Cortex of kidney (tissue), 1 donor: ENCODE measurements at regions not wholly inside any gene's neighbourhood (a gene's known extent, or its start where the extent isn't known, plus 50 kb on each side); places are given as distances from the start of the nearest gene placed in this dataset.

Experiments used
- DNase-seq: peaks from one replicate; lab custom pipeline; 2025; lab: John Stamatoyannopoulos, UW

DNA sequence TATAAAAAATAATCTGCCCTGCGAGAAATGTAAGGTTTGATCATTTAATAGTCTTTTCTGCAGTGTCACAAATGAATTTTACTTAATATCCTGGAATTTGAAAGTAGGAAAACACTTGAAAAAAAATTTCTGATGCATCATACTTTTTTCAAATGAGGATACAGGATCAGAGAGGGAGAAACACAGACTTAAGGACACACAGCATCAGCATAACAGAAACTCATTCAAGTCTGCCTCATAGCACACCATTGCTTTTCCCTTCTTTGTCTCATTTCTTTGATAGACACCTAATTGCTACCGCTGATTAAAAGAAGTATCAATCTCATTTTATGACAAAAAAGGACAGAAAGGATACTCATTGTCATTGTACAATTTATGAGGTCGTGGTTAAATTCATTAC lies 319.0 kb downstream of the TMEM114 start:
- no peak for DNase-seq

DNA sequence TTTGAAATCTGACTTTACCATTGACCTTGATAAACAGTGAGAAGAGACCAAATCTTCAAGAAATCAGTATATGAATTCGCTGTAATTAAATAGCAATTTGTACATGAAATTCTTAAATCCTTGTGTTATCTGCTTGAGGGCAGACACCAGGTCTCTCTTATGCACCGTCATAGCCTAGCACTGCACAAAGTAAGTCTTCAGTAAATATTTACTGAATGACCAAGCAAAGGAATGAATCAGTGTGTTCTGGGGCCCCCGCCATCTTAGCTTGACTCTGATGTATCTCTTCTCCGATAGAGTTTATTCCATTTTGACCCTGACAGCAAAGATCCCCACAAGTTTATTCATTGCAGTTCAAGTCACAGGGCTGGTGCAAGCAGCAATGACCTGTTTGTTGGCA lies 328.0 kb downstream of the TMEM114 start:
- DNase-seq = no peak

DNA sequence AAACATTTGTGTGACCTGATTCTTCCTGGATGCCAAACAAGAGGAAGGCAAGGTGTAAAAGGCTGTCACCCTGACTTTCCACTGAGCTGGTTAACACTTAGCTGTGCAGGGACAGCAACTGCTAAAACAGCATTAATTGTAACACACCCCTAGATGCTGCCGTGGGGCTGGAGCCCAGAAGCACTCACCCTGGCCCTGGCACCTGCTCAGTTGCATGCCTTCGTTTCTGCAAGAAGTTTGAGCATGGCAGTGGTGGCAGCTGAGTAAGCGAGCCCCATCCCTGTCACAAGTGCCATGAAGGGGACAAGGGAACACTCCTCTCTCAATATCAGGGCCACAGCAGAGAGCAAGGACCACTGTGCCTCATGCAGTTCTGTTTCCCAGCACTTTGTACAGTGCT lies 330.2 kb downstream of the TMEM114 start:
- DNase-seq = no peak

DNA sequence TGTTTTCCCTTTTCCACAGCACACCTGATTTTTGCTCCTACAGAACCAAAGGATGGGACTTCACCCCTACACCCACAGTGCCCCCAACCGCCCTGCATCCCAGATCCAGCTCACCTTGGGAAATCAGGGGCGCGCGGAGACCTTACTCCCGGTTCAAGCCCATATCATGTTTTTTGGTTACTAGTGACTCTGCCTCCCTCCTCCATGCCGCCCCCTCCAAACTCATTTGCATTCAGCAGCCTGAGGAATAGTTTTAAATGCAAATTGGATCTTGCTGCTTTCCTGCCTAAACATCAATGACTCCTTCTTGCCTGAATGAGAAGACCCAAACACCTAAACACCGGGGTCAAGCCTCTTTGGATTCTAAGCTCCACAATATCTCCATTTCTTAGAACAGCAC lies 331.8 kb downstream of the TMEM114 start:
- DNase-seq = no peak

DNA sequence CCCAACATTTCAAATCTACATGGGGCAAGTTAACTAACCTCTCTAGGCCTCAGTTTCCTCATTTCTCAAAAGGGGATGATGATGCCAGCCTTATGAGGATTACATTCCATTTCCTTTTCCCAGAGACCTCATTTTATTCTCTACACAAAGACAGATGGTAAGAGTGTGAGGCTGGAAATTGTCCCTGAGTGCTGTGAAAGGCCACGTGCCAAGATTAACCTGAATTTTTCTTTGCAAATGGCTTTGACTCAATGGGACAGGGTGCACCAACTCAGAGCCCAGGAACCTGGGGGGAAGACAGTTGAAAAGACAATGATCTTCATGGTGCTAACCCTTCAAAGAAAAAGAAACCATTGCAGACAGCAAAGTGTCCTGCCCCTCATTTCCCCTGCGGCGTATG lies 332.8 kb downstream of the TMEM114 start:
- no peak for DNase-seq

DNA sequence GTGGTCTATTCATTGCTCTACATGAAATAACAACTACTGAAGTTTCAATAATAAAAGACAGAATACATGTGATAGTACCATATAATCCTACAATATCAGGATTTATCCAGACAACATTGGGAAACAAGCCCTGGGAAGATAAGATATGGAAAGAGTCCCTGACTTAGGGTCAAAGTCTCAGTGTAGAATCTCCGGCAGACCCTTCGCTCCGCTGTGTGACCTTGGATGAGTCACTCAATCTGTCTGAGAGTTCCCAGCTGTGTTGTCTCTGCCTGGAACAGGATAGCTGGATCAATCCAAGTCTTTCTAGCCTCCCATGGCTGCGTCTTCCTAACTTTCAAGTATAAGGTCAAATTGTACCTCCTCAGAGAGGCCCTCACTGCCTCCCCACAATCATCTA lies 335.9 kb downstream of the TMEM114 start:
- no peak for DNase-seq

DNA sequence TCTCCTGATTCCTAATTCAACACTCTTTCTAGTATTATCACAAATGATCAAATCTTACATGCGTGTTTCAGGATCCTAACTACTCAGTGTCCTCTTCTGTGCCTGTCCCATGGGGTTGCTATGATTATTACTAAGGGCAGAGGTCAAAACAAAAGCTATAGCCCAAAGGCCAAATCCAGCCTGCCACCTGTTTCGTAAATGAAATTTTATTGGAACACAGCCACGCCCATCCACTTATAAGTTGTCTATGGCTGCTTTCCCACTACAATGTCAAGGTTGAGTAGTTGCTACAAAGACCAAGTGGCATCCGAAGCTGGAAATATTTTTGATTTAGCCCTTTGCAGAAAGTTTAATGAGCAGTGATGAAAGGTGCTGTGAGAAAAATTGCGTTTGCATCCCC lies 336.6 kb downstream of the TMEM114 start:
- no peak for DNase-seq

DNA sequence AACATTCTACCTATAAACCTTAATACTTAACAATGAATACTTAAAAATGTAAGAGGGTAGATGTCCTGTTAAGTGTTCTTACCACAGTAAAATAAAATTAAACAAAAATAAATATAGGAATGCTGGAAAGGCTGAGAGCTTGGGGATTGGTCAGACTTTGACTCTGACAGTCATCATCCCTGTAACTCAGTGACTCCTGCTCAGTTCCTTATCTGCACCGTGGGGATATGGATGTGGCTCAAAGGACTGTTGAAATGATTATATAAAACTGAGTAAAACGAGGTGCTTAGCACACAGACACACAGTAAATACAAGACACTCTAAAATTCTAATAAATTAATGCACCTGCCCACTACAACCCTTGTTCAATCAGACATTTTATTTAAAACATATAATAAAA lies 338.6 kb downstream of the TMEM114 start:
- no peak for DNase-seq

DNA sequence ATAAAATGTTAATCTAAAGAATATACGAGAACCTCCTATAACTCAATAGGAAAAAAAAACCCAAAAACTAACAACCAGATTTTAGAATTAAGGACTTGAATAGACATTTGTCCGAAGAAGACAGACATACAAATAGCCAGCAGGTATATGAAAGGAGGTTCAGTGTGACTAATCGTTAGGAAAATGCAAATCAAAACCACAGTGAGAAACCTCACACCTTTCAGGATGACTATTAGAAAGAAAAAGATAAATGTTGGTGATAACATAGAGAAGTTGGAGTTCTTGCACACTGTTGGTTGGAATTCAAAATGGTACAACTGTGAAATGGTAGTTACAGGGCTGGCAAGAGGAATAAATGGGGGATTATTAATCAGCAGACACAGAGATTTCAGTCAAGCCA lies 339.0 kb downstream of the TMEM114 start:
- no peak for DNase-seq

DNA sequence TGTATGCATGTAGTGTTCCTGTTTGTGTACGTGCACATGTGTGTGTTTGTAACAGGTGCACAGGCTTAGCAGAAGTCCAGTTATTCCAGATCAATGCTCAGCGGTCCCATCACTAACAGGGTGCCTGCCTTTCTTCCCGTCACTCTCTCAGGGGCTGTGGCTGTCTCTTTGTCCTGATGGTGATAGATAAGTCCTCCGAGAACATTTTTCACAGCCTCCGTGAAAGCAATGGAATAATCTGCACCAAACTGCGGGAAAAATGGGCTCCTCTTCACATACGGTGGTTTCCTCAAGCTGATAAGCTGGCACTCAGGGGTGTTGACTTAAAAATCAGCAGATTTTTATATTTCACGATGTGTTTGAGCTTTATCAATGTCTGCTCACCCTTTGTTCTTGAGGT lies 342.3 kb downstream of the TMEM114 start:
- DNase-seq = no peak

DNA sequence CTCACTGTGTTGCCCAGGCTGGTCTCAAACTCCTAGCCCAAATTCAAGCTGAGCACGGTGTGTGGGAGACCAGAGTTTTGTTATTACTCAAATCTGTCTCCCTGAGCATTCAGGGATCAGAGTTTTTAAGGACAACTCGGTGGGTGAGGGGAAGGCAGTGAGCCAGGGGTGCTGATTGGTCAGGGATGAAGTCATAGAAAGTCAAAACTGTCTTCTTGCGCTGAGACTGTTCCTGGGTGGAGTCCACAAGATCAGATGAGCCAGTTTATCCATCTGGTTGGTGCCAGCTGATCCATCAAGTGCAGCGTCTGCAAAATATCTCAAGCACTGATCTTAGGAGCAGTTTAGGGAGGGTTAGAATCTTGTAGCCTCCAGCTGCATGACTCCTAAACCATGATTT lies 346.3 kb downstream of the TMEM114 start:
- no peak for DNase-seq

DNA sequence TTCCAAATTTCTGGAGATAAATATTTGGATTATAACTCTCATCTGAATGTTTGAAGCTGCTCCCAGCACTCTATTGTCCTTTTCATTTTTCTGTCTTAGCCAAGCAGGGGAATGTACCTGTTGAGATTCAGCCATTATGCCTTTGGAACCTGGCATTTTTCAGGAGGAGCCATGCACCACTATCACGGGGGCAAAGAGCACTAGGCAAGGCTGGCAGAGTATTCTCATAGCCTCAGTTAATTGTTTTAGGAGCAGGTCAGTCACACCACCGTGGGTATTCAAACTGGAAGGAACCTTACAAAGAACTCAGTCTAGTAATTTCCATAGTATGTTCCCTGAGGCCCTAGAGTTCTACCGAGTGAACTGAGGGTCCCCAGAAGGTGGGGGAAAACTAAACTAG lies 348.9 kb downstream of the TMEM114 start:
- DNase-seq = no peak

DNA sequence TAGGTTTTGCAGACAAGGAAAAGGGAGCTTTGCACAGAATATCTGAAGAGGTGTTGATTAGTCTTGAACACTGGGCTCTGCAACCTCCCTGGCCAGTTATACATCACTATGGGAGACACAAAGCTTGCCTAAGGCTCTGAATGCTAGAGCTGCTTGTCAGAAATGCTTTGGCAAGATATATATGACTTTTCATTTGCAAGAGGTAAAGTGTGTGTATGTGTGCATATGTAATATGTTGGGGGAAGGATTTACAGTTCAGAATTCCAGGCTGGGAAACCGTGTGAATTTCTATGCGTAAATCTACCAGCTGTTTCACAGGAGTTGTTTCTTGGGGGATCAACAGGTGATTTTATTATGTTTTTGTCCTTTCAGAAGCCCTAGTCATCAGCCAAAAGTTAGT lies 350.9 kb downstream of the TMEM114 start:
- DNase-seq = no peak

DNA sequence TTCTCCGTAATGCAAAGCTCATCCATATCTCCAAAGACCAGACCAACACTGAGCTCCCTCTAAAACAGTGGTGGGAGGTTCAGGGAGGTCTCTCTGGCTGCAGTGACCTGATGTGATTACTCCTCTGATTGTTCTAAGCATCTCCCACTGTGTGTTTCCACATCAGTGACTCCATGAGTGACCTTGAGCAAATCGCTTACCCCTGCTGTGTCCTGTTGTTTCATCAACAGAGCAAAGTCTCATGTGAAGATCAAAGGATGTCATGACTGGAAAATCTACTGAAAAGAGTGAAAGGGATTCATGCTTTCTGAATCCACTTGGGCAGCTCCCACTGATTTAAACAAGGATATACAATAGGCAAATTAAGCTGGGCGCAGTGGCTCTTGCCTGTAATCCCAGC lies 352.9 kb downstream of the TMEM114 start:
- DNase-seq = no peak

DNA sequence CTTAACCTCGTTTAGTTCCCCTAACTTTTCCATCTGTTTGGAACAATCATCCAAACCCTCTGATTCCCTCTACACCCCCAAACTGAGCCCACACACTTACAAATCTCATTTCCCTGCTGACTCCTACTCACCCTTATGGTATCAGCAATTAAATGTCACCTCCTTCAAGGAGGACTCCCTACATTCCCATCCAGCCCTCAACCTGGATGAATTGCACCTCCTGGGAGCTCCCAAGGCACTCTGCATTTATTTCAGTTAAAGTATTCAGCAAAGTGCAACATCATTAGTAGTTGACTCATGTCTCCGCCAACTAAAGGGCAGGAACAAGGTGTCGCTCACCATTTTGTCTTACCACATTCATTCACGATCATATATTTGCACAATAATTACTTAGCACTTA lies 353.5 kb downstream of the TMEM114 start:
- no peak for DNase-seq

DNA sequence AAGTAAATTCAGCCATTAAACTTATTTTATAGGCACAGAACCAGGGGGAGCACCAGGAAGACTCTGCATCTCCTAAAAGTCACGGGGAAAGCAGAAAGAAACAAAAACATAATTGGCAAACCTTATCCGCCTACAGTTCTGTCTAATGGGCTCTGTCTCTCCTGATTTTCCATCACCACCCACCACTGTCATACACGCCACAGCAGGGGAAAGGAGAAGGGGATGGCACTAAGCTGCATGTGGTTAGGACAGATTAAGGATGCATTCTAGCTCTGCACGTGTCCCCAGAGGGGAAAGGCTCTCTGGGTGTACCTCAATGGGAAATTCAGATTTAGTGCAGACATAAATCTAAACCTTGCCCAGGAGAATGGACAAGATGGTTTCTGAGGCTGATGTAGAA lies 359.8 kb downstream of the TMEM114 start:
- DNase-seq = no peak

DNA sequence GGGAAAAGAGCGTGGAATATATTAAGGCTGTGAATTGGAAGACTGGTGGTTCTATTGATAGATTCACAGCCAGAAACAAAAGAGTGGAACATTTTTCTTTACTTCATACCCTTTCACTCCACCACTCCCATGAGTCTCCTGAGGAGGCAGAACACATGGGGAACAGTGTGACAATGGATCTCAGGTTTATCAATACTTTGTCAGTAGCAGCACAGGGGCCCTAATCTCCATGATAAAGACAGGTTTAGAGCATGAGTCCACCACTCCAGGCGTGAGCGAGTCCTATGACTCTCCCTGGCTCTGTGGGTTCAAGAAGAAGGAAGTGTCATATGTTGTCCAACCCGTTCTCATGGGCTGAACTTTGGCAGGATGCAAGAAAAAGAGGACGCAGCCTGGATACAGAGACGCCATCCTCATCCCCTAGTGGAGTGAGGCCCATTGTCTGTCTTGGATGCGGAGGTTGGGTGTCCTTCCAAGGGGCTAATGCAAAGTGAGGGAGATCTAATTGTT lies 361.2 kb downstream of the TMEM114 start:
- no peak for DNase-seq

DNA sequence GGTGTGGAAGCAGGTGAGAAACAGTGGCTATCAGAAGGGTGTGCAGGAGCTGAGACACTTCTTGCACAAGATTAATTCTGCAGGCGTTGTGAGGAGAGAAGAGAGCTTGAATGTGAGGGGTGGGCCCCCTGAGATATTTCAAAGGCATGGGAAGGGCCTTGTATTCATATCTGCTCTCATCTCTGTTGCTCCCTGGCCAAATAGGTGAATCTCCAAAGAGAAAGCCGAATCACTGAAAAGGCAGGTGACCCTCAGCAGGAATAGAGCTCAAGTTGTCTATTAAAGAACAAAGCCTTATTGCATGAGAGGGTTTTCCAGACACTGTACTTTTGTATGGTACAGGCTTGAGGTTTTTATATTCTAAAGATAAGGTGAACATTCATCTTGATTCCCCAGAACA lies 373.1 kb downstream of the TMEM114 start:
- no peak for DNase-seq

DNA sequence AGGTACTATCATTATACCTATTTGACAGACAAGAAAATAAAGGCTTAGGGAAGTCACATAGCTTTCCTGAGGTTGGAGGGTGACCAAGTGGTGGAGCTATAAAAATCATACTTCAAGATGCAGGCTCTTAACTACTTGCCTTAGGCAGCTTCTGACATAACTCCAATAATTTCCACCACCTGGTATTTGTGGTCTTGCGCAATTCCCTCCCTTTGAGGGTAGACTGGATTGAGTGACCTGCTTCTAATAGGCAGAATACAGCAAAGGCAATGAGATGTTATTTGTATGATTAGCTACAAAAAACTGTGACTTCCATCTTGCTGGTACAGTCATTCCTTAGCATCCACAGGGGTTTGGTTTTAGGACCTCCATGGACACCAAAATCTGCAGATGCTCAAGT lies 385.5 kb downstream of the TMEM114 start:
- DNase-seq = no peak

DNA sequence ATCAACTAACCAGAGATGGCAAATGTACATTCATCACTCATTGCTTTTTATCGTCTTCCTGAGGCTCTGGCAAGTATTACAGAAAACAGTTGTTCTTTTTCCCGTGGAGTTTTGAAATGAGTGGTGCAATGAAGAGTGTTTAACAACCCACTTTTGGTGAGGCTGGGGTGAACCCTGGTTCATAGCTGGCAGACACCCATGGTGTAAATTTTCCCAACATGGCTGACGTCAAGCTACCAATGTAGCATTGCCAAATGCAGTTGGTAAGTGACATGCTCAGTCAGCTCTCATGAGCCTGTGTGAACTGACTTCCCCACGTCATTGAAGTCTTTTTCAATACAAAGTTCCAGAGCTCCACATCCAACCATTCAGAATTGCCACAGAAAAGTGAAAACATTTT lies 386.2 kb downstream of the TMEM114 start:
- no peak for DNase-seq

DNA sequence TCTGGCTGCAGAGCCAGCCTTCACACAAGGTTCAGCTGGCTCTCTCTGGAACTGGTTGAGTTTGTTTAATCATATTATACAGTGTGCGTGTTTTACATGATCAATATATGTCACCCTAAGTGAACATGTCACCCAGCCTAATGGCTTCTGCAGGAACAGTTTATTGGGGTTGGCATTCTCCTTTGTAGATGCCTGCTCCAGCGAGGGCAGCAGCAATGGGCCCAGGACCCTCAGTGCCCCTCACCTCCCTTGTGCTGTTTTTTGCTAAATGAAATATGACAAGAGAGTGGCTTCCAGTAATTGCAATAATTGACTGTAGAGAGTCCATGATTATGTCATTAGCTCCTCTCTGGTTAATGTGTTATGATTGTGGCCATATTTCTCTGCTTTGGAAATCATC lies 387.2 kb downstream of the TMEM114 start:
- no peak for DNase-seq

DNA sequence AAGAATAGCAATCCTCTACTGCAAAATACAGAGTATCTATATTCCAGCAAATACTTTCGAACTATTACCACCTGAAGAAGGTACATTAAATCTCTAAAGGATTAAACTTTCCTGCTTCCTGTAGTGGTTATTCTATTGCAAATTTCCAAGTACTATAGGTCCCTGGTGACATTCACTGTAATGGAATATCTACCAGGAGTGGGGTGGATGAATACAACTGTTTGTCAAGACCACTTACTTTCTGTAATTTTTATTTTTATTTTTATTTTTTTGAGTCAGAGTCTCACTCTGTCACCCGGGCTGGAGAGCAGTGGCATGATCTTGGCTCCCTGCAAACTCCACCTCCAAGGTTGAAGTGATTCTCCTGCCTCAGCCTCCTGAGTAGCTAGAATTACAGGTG lies 389.5 kb downstream of the TMEM114 start:
- DNase-seq = no peak

DNA sequence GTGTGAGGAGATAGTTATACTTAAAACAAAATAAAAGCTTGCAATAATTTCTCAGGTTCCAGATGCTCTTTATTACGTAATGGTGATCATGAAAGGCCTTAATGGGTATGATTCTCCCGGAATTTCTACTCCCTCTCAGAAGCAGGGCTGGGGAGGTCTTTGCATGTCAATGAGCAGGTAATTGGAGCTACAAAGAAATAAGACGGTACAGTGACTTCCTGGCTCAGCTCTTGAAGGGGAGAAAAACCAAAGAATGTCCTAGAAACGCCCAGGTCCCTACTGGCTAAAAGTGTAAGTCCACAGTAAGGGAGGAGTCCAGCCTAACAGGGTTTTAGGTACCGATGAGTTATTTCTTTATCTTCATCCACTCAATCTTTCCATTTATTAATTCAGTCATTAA lies 390.9 kb downstream of the TMEM114 start:
- no peak for DNase-seq

DNA sequence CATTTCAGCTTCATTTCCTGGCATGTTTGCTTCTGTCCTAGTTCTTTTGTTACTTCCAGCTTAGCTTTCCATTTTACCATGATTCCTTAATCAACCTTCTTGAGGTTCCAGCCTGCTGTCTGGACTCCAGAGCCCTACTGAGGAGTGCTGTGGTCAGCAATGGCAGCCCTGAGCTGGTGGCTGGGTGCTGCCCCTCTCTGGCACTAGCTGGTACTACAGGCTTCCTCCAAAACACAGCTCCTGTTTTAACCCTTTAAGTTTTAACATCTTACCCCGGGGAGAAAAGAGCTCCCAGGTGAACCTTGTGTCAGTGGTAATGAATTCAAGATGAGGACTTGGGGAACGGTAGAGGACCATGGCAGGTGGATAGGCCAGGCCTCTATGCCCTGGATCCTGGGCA lies 395.5 kb downstream of the TMEM114 start:
- no peak for DNase-seq

DNA sequence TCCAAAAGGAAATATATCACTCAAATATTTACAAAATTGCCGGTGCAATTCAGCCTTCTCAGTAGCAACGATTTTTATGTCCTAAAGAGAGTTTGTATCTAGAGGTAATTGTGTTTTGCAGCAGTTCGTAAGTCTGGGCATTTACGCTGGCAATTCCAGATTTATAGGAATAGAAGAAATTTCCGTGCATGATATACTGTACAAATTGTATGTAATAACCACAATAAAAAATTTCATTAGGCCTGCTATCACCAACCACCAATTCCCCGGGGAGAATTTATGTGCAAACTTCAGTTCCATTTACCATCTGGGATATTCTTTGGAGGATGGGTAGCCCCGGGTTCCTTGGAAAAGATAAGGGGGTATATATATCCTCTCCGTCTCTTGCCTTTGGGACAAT lies 401.5 kb downstream of the TMEM114 start:
- DNase-seq = no peak
